ENCODE measurements at regions not wholly inside any gene's neighbourhood (a gene's known extent, or its start where the extent isn't known, plus 50 kb on each side); places are given as distances from the start of the nearest gene placed in this dataset.

- Histone ChIP-seq H3K36me3 (ENCODE audit: control insufficient read depth, insufficient read depth, low read length) (no peaks in the 10 kb centered on the region; the same call in 1 of the 2 replicates), H3K27ac (ENCODE audit: low read length) (peak overlapping the region; percentile 44; the same call in 1 of the 2 replicates), H3K4me1 (ENCODE audit: control insufficient read depth, insufficient read depth, low read length) (peaks cover 26% of the 10 kb centered on the region), H3K4me3 (ENCODE audit: low read depth in 2 of 2, low read length in 2 of 2) (no peak overlapping the region), H3K9me3 (ENCODE audit: control insufficient read depth, insufficient read depth, low read depth, low read length) (no peaks in the 10 kb centered on the region), H3K27me3 (ENCODE audit: control insufficient read depth, insufficient read depth, low read length) (no peaks in the 10 kb centered on the region)
- ChIA-PET CTCF (interaction anchor here (0.7 kb wide), 1 partner anchor 256 kb away, joined by 3 read pairs; no protein-coding TSS in a partner anchor), POLR2A (no interaction called here)
- peak; percentile 46 for DNase-seq (ENCODE audit: low read depth, low spot score)
- TF ChIP-seq POLR2AphosphoS5 (IDR thresholded peaks at IDR 0.05; ENCODE audit: low read depth, low read length) (no peak), TCF7L2 (IDR thresholded peaks at IDR 0.05; ENCODE audit: low read depth, low read length) (no peak), SIN3A (IDR thresholded peaks at IDR 0.05; ENCODE audit: borderline replicate concordance, insufficient read depth, low read depth, low read length) (no peak)
- intact Hi-C loops (cut with micrococcal nuclease; ENCODE audit: unreplicated experiment) = no loop called here
- no TSS peak for BruUV-seq (replicated peaks)
- in situ Hi-C loops (cut with HindIII; ENCODE audit: low pct_unique_long_range_greater_than_20kb, low sequenced_read_pairs) = no loop called here
- peak; percentile 80 for ATAC-seq
Observed at GRCh38 chr12:124453419-124454351, 113.7 kb downstream of the NCOR2 start.

- intact Hi-C loops (cut with micrococcal nuclease; ENCODE audit: unreplicated experiment) = no loop called here
- DNase-seq (ENCODE audit: low read depth, low spot score) (no peak), ATAC-seq (no peak)
- Histone ChIP-seq H3K9me3 (ENCODE audit: control insufficient read depth, insufficient read depth, low read depth, low read length) (no peaks in the 10 kb centered on the region), H3K4me3 (ENCODE audit: low read depth in 2 of 2, low read length in 2 of 2) (no peak overlapping the region), H3K36me3 (ENCODE audit: control insufficient read depth, insufficient read depth, low read length) (no peaks in the 10 kb centered on the region; the same call in 1 of the 2 replicates), H3K27me3 (ENCODE audit: control insufficient read depth, insufficient read depth, low read length) (no peaks in the 10 kb centered on the region), H3K27ac (ENCODE audit: low read length) (peak overlapping the region; percentile 17; the same call in 1 of the 2 replicates), H3K4me1 (ENCODE audit: control insufficient read depth, insufficient read depth, low read length) (peaks cover 26% of the 10 kb centered on the region)
- no TSS peak for BruUV-seq (replicated peaks)
- POLR2A ChIA-PET = no interaction called here
- in situ Hi-C loops (cut with HindIII; ENCODE audit: low pct_unique_long_range_greater_than_20kb, low sequenced_read_pairs) = no loop called here
- CTCF ChIA-PET = no interaction called here
- TF ChIP-seq POLR2AphosphoS5 (IDR thresholded peaks at IDR 0.05; ENCODE audit: low read depth, low read length) = no peak
- no peak for TF ChIP-seq SIN3A (IDR thresholded peaks at IDR 0.05; ENCODE audit: borderline replicate concordance, insufficient read depth, low read depth, low read length)
- no peak for TF ChIP-seq TCF7L2 (IDR thresholded peaks at IDR 0.05; ENCODE audit: low read depth, low read length)
- no peak for TF ChIP-seq REST (IDR thresholded peaks at IDR 0.05; ENCODE audit: insufficient read depth in 1 of 2, low read depth in 2 of 2, low read length in 1 of 2)
- no peak for TF ChIP-seq CTCF (IDR thresholded peaks at IDR 0.05)
Observed at GRCh38 chr12:124452576-124453331, 114.7 kb downstream of the NCOR2 start.

All from Panc1 (cell line).